PC-9 (cell line): ENCODE measurements at regions not wholly inside any gene's neighbourhood (a gene's known extent, or its start where the extent isn't known, plus 50 kb on each side); places are given as distances from the start of the nearest gene placed in this dataset.

Experiments used
- BruUV-seq: library from RNA; stranded (reverse); fragments of 400-500 nt; replicated peaks from 2 replicates; lab custom pipeline; 2021; lab: Mats Ljungman, UMichigan
- CTCF ChIA-PET: fragments of 300-600 bp; sonication (Branson Sonifier 250); formaldehyde crosslinking; loops from one replicate; lab custom pipeline; 2022; ENCODE audit warnings: antibody characterized with exemption; lab: Charles Lee
- POLR2A ChIA-PET: fragments of 300-600 bp; sonication (Branson Sonifier 250); formaldehyde crosslinking; loops from one replicate; lab custom pipeline; 2022; ENCODE audit warnings: antibody characterized with exemption; ENCODE audit not compliant: unreplicated experiment; lab: Charles Lee
- DNase-seq, 2 experiments: peaks; one replicate each; pipeline versions ENCODE4 v3.0.0 to v3.0.0-alpha.2; 2015 to 2022; ENCODE audit warnings: mixed read lengths in 1 of 2
- H2AFZ ChIP-seq: fragments of 200-600 bp; sonication (generic); 2 replicates; pipeline ENCODE4 v1.8.1; 2017; ENCODE audit warnings: antibody characterized with exemption
- H3F3A ChIP-seq: fragments of 200-600 bp; sonication (generic); 2 replicates; pipeline ENCODE4 v1.8.1; 2017; ENCODE audit warnings: antibody characterized with exemption, mild to moderate bottlenecking, low read depth; ENCODE audit not compliant: insufficient read depth
- H3K27ac ChIP-seq: fragments of 200-600 bp; sonication (generic); 2 replicates; pipeline ENCODE4 v1.6.1; 2016; ENCODE audit warnings: mixed run types
- H3K27me3 ChIP-seq: fragments of 200-600 bp; sonication (generic); 2 replicates; pipeline ENCODE4 v1.6.1; 2016; ENCODE audit warnings: low read depth, mixed run types; ENCODE audit not compliant: insufficient read depth
- H3K36me3 ChIP-seq: fragments of 200-600 bp; sonication (generic); 2 replicates; pipeline ENCODE4 v1.6.1; 2016; ENCODE audit warnings: low read depth, mixed run types
- H3K4me1 ChIP-seq: fragments of 200-600 bp; sonication (generic); replicated peaks from 2 replicates; pipeline ENCODE4 v1.6.1; 2016; ENCODE audit warnings: mixed run types; ENCODE audit not compliant: insufficient read depth
- H3K4me2 ChIP-seq: fragments of 200-600 bp; sonication (generic); 2 replicates; pipeline ENCODE4 v1.6.1; 2017; ENCODE audit warnings: mixed run types
- H3K4me3 ChIP-seq: fragments of 200-600 bp; sonication (generic); 2 replicates; pipeline ENCODE4 v1.6.1; 2016; ENCODE audit warnings: mixed run types
- H3K79me2 ChIP-seq: fragments of 200-600 bp; sonication (generic); 2 replicates; pipeline ENCODE4 v1.6.1; 2017; ENCODE audit warnings: low read depth, mixed run types
- H3K9me2 ChIP-seq: fragments of 200-600 bp; sonication (generic); 2 replicates; pipeline ENCODE4 v1.8.1; 2017; ENCODE audit warnings: mild to moderate bottlenecking; ENCODE audit not compliant: insufficient read depth
- H3K9me3 ChIP-seq: fragments of 200-600 bp; sonication (generic); 2 replicates; pipeline ENCODE4 v1.8.1; 2016; ENCODE audit warnings: low read depth; ENCODE audit not compliant: insufficient read depth
- H4K20me1 ChIP-seq: fragments of 200-600 bp; sonication (generic); 2 replicates; pipeline ENCODE4 v1.8.1; 2017; ENCODE audit not compliant: insufficient read depth
- CTCF ChIP-seq: fragments of 200-600 bp; sonication (generic); conservative IDR thresholded peaks from 2 replicates; pipeline ENCODE4 v1.6.1; 2017; ENCODE audit warnings: mixed run types, antibody characterized with exemption, mild to moderate bottlenecking, moderate library complexity
- EZH2 ChIP-seq: fragments of 200-600 bp; sonication (generic); IDR thresholded peaks from 2 replicates; pipeline ENCODE4 v1.8.0; 2017; ENCODE audit warnings: antibody characterized with exemption, low read depth
- intact Hi-C: fragments of 100-400 bp; cut with micrococcal nuclease; formaldehyde crosslinking; loops from one replicate; pipeline ENCODE4 v1.10.0; 2022; ENCODE audit not compliant: unreplicated experiment

- Histone ChIP-seq H3F3A (no peaks in the 10 kb centered on the region), H3K36me3 (no peaks in the 10 kb centered on the region), H3K27ac (no peak overlapping the region), H3K79me2 (no peaks in the 10 kb centered on the region), H4K20me1 (no peaks in the 10 kb centered on the region), H3K4me2 (no peak overlapping the region), H3K9me2 (no peaks in the 10 kb centered on the region), H3K4me3 (no peak overlapping the region), H3K27me3 (no peaks in the 10 kb centered on the region), H3K4me1 (no peaks in the 10 kb centered on the region), H2AFZ (no peak overlapping the region), H3K9me3 (no peaks in the 10 kb centered on the region)
- DNase-seq: no peak
- POLR2A ChIA-PET: no interaction called here
- intact Hi-C loops: no loop called here
- no TSS peak for BruUV-seq
- TF ChIP-seq CTCF (no peak), EZH2 (no peak)
- CTCF ChIA-PET: no interaction called here
These were observed 264.2 kb downstream of the SI start for GRCh38 chr3:164814106-164814505.

- Histone ChIP-seq H4K20me1 (no peaks in the 10 kb centered on the region; the same call in 1 of the 2 replicates), H3F3A (no peaks in the 10 kb centered on the region), H2AFZ (no peak overlapping the region), H3K36me3 (no peaks in the 10 kb centered on the region), H3K9me2 (no peaks in the 10 kb centered on the region), H3K4me2 (no peak overlapping the region), H3K4me1 (no peaks in the 10 kb centered on the region), H3K27me3 (no peaks in the 10 kb centered on the region), H3K4me3 (no peak overlapping the region), H3K9me3 (no peaks in the 10 kb centered on the region), H3K79me2 (no peaks in the 10 kb centered on the region), H3K27ac (no peak overlapping the region)
- DNase-seq: no peak
- ChIA-PET CTCF (no interaction called here), POLR2A (no interaction called here)
- BruUV-seq: no TSS peak
- no peak for TF ChIP-seq CTCF
- TF ChIP-seq EZH2: no peak
- intact Hi-C loops: no loop called here
These were observed 266.3 kb downstream of the SI start for GRCh38 chr3:164812042-164812441.

DNA sequence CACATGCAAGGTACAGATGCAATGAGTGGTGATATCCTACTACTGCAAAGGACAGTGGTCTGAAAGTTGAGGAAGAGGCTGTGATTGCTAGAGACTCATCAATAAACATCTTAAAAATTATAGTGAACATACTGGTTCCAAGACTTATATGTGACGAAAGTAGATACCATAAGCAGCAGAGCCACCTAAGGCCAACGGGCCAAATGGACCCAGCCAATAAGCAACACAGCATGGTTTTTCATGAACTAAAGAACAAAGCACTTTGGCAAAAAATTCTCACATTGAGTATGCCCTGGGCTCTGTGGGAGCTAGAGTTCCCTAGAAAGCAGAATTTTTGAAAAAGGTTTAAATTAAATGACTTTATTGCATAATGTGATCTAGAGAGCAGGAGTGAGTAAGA is 272.1 kb downstream of the SI start:
- CTCF ChIA-PET: no interaction called here

More for the DNA sequence above, 272.1 kb downstream of the SI start:
- Histone ChIP-seq H3K4me2 (no peak overlapping the region), H3K4me3 (no peak overlapping the region), H3K9me2 (no peaks in the 10 kb centered on the region), H3K4me1 (no peaks in the 10 kb centered on the region), H3K79me2 (no peaks in the 10 kb centered on the region), H3K27ac (no peak overlapping the region), H2AFZ (no peak overlapping the region), H4K20me1 (no peaks in the 10 kb centered on the region; the same call in 1 of the 2 replicates), H3K9me3 (no peaks in the 10 kb centered on the region), H3F3A (no peaks in the 10 kb centered on the region), H3K36me3 (no peaks in the 10 kb centered on the region), H3K27me3 (no peaks in the 10 kb centered on the region)
- TF ChIP-seq CTCF (no peak), EZH2 (no peak)
- no peak for DNase-seq
- no TSS peak for BruUV-seq
- intact Hi-C loops: no loop called here
- POLR2A ChIA-PET: no interaction called here
